H9 (cell line): ENCODE measurements at regions not wholly inside any gene's neighbourhood (a gene's known extent, or its start where the extent isn't known, plus 50 kb on each side); places are given as distances from the start of the nearest gene placed in this dataset.

Experiments used
- DNase-seq: peaks from one replicate; pipeline ENCODE4 v3.0.0-alpha.2; 2017
- H2AFZ ChIP-seq: one replicate; pipeline ENCODE4 v1.6.1; 2013; ENCODE audit warnings: mild to moderate bottlenecking, low read length, control low read depth, moderate library complexity
- H2AK5ac ChIP-seq: 2 replicates; pipeline ENCODE4 v1.6.1; 2013; ENCODE audit warnings: low read length, control low read depth, mixed read lengths; ENCODE audit not compliant: insufficient read length
- H2BK120ac ChIP-seq: one replicate; pipeline ENCODE4 v1.6.1; 2013; ENCODE audit warnings: low read depth, mild to moderate bottlenecking, low read length, control low read depth, inconsistent platforms; ENCODE audit not compliant: poor library complexity, severe bottlenecking
- H2BK12ac ChIP-seq: 2 replicates; pipeline ENCODE4 v1.6.1; 2013; ENCODE audit warnings: low read length, control low read depth, mixed read lengths, low read depth; ENCODE audit not compliant: insufficient read length
- H2BK15ac ChIP-seq: 2 replicates; pipeline ENCODE4 v1.6.1; 2013; ENCODE audit warnings: low read depth, low read length, control low read depth
- H2BK20ac ChIP-seq: one replicate; pipeline ENCODE4 v1.6.1; 2013; ENCODE audit warnings: low read depth, mild to moderate bottlenecking, low read length, control low read depth, inconsistent platforms; ENCODE audit not compliant: poor library complexity, severe bottlenecking
- H2BK5ac ChIP-seq: 2 replicates; pipeline ENCODE4 v1.6.1; 2013; ENCODE audit warnings: low read length, control low read depth, mixed read lengths; ENCODE audit not compliant: insufficient read length
- H3K14ac ChIP-seq: 2 replicates; pipeline ENCODE4 v1.6.1; 2013; ENCODE audit warnings: low read length, control low read depth; ENCODE audit not compliant: insufficient read depth
- H3K18ac ChIP-seq: 2 replicates; pipeline ENCODE4 v1.6.1; 2013; ENCODE audit warnings: low read depth, mild to moderate bottlenecking, mixed read lengths, low read length, control low read depth; ENCODE audit not compliant: insufficient read length
- H3K23ac ChIP-seq: 2 replicates; pipeline ENCODE4 v1.6.1; 2013; ENCODE audit warnings: low read length, control low read depth, mixed read lengths, low read depth; ENCODE audit not compliant: insufficient read length
- H3K23me2 ChIP-seq: 2 replicates; pipeline ENCODE4 v1.6.1; 2013; ENCODE audit warnings: low read depth, mild to moderate bottlenecking, mixed read lengths, low read length, control low read depth; ENCODE audit not compliant: insufficient read length, poor library complexity, severe bottlenecking
- H3K27ac ChIP-seq: 2 replicates; pipeline ENCODE4 v1.5.1; 2013; ENCODE audit warnings: low read length, control low read depth, mixed read lengths, low read depth; ENCODE audit not compliant: insufficient read length
- H3K27me3 ChIP-seq: 2 replicates; pipeline ENCODE4 v1.6.1; 2013; ENCODE audit warnings: low read length, control low read depth, inconsistent platforms; ENCODE audit not compliant: insufficient read depth
- H3K4ac ChIP-seq: 2 replicates; pipeline ENCODE4 v1.6.1; 2013; ENCODE audit warnings: low read depth, mild to moderate bottlenecking, control low read depth, inconsistent platforms, low read length, moderate library complexity
- H3K4me1 ChIP-seq: 2 replicates; pipeline ENCODE4 v1.6.1; 2013; ENCODE audit warnings: low read length, control low read depth, inconsistent platforms; ENCODE audit not compliant: insufficient read depth
- H3K4me2 ChIP-seq: 2 replicates; pipeline ENCODE4 v1.6.1; 2013; ENCODE audit warnings: low read length, control low read depth, mixed read lengths; ENCODE audit not compliant: insufficient read length, insufficient read depth
- H3K56ac ChIP-seq: 2 replicates; pipeline ENCODE4 v1.6.1; 2013; ENCODE audit warnings: low read depth, mild to moderate bottlenecking, mixed read lengths, low read length, control low read depth; ENCODE audit not compliant: insufficient read length
- H3K79me1 ChIP-seq: 2 replicates; pipeline ENCODE4 v1.6.1; 2013; ENCODE audit warnings: low read depth, mild to moderate bottlenecking, moderate library complexity, low read length, control low read depth, inconsistent platforms; ENCODE audit not compliant: insufficient read depth, poor library complexity, severe bottlenecking
- H3K79me2 ChIP-seq: 2 replicates; pipeline ENCODE4 v1.6.1; 2013; ENCODE audit warnings: low read length, control low read depth, inconsistent platforms; ENCODE audit not compliant: insufficient read depth
- H3K9ac ChIP-seq: 2 replicates; pipeline ENCODE4 v1.6.1; 2013; ENCODE audit warnings: low read length, control low read depth, mixed read lengths; ENCODE audit not compliant: insufficient read length; ENCODE audit errors: extremely low read depth
- H3K9me3 ChIP-seq: one replicate; pipeline ENCODE4 v1.6.1; 2013; ENCODE audit warnings: low read depth, low read length, inconsistent platforms; ENCODE audit not compliant: control insufficient read depth
- H3T11ph ChIP-seq: one replicate; pipeline ENCODE4 v1.6.1; 2013; ENCODE audit warnings: mild to moderate bottlenecking, low read length, control low read depth, inconsistent platforms
- H4K20me1 ChIP-seq: one replicate; pipeline ENCODE4 v1.6.1; 2013; ENCODE audit not compliant: control insufficient read depth, insufficient read length, insufficient read depth
- H4K5ac ChIP-seq: 2 replicates; pipeline ENCODE4 v1.6.1; 2013; ENCODE audit warnings: low read depth, mild to moderate bottlenecking, mixed read lengths, low read length, control low read depth; ENCODE audit not compliant: insufficient read length
- H4K8ac ChIP-seq: replicated peaks from 2 replicates; pipeline ENCODE4 v1.6.1; 2013; ENCODE audit warnings: low read length, control low read depth, mixed read lengths, low read depth; ENCODE audit not compliant: insufficient read length
- H4K91ac ChIP-seq: 2 replicates; pipeline ENCODE4 v1.6.1; 2013; ENCODE audit warnings: low read depth, mild to moderate bottlenecking, moderate library complexity, mixed read lengths, low read length, control low read depth; ENCODE audit not compliant: insufficient read length
- H3K27ac Mint-ChIP-seq, 3 experiments: 2 replicates in 2 of 3; 3 replicates in 1 of 3; pipeline ENCODE4 v1.8.0; 2020 to 2021; ENCODE audit warnings: mixed read lengths in 3 of 3, mild to moderate bottlenecking in 1 of 3, moderate library complexity in 1 of 3
- H3K27me3 Mint-ChIP-seq: 2 replicates; pipeline ENCODE4 v1.8.0; 2021; ENCODE audit warnings: low read depth, mild to moderate bottlenecking, moderate library complexity, mixed read lengths
- H3K36me3 Mint-ChIP-seq, 3 experiments: 2 replicates in 2 of 3; 3 replicates in 1 of 3; pipeline ENCODE4 v1.8.0; 2020 to 2021; ENCODE audit warnings: low read depth in 3 of 3, mixed read lengths in 3 of 3; ENCODE audit not compliant: insufficient read depth in 1 of 3
- H3K4me1 Mint-ChIP-seq, 2 experiments: 2 replicates each; pipeline ENCODE4 v1.8.0; 2020; ENCODE audit warnings: mixed read lengths in 2 of 2
- H3K4me3 Mint-ChIP-seq, 2 experiments: 2 replicates in 1 of 2; 3 replicates in 1 of 2; pipeline ENCODE4 v1.8.0; 2020 to 2021; ENCODE audit warnings: mild to moderate bottlenecking in 2 of 2, mixed read lengths in 2 of 2, moderate library complexity in 1 of 2
- H3K9me3 Mint-ChIP-seq, 2 experiments: 2 replicates in 1 of 2; 3 replicates in 1 of 2; pipeline ENCODE4 v1.8.0; 2020; ENCODE audit warnings: mild to moderate bottlenecking in 2 of 2, mixed read lengths in 2 of 2, moderate library complexity in 1 of 2
- WGBS: extraction: QIAGEN DNeasy Blood & Tissue Kit; methylation state at CpG from one replicate; pipeline ENCODE4 v1.1.7; 2013; ENCODE audit warnings: missing lambda C conversion rate, low lambda C conversion rate, mixed read lengths; ENCODE audit not compliant: insufficient read length; ENCODE audit errors: extremely low coverage; 5-methylcytosine and 5-hydroxymethylcytosine counted together
- TF ChIP-seq, protein P1 (sequence below): fragments of 200-600 bp; sonication (generic); conservative IDR thresholded peaks from 3 replicates; pipeline ENCODE4 v1.8.0; 2021; ENCODE audit warnings: antibody characterized with exemption, mild to moderate bottlenecking

DNA sequence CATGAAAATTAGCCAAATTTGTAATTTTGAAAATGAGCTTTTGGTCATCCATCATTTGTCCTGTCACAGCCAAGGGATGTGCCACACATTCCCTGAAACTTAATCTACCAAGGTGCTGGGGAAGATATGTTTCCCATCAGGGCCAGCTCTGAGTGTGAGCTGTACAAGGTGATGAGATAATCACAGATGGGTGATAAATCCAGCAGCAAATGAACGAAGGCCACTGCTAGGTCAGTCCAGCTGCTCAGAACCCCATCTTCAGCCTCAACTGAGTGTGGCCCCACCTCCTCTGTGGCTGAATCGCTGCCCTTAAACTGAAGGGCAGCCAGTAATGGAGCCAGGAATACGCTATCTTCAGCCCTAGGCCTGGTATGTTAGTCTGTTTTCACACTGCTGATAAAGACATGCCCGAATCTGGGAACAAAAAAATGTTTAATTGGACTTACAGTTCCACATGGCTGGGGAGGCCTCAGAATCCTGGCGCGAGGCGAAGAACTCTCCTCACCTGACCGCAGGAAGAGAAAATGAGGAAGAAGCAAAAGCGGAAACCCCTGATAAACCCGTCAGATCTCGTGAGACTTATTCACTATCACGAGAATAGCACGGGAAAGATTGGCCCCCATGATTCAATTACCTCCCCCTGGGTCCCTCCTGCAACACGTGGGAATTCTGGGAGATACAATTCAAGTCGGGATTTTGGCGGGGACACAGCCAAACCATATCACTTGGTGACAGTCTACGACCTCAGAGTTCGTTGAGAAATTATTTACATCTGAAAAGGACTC is 553.0 kb downstream of the NTRK3 start:
- Histone ChIP-seq H2AFZ (no peak overlapping the region), H2BK15ac (no peak overlapping the region), H2BK20ac (no peak overlapping the region), H3K9me3 (no peaks in the 10 kb centered on the region), H2BK5ac (no peak overlapping the region), H2BK12ac (no peak overlapping the region), H4K91ac (no peak overlapping the region), H4K20me1 (no peaks in the 10 kb centered on the region), H2AK5ac (no peak overlapping the region), H2BK120ac (no peak overlapping the region), H3K23me2 (no peaks in the 10 kb centered on the region), H3K4me1 (no peaks in the 10 kb centered on the region; the same call in 1 of the 2 replicates), H3K9ac (no peak overlapping the region), H4K8ac (no peak overlapping the region), H3K56ac (no peak overlapping the region), H4K5ac (no peak overlapping the region), H3K79me1 (no peaks in the 10 kb centered on the region), H3K4me2 (no peak overlapping the region), H3K79me2 (no peaks in the 10 kb centered on the region), H3K4ac (no peak overlapping the region), H3K27ac (no peak overlapping the region), H3K23ac (no peak overlapping the region), H3K18ac (no peak overlapping the region), H3K27me3 (no peaks in the 10 kb centered on the region), H3T11ph (no peak overlapping the region), H3K14ac (no peak overlapping the region)
- H3K4me3 Mint-ChIP-seq, result no peak overlapping the region
- H3K27me3 Mint-ChIP-seq, result no peaks in the 10 kb centered on the region; the same call in 1 of the 2 replicates
- DNase-seq, result no peak
- no CpG with 5 or more reads among the region's 18 CpGs for WGBS
- TF ChIP-seq, protein P1, sequence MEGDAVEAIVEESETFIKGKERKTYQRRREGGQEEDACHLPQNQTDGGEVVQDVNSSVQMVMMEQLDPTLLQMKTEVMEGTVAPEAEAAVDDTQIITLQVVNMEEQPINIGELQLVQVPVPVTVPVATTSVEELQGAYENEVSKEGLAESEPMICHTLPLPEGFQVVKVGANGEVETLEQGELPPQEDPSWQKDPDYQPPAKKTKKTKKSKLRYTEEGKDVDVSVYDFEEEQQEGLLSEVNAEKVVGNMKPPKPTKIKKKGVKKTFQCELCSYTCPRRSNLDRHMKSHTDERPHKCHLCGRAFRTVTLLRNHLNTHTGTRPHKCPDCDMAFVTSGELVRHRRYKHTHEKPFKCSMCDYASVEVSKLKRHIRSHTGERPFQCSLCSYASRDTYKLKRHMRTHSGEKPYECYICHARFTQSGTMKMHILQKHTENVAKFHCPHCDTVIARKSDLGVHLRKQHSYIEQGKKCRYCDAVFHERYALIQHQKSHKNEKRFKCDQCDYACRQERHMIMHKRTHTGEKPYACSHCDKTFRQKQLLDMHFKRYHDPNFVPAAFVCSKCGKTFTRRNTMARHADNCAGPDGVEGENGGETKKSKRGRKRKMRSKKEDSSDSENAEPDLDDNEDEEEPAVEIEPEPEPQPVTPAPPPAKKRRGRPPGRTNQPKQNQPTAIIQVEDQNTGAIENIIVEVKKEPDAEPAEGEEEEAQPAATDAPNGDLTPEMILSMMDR, result no peak
- no peaks in the 10 kb centered on the region; a peak in 1 of 7 replicates for H3K36me3 Mint-ChIP-seq
- peaks cover 18 to 19% of the 10 kb centered on the region in 2 experiments for H3K4me1 Mint-ChIP-seq
- H3K27ac Mint-ChIP-seq, result peak overlapping the region in 2 of 3 experiments; percentile 69 to 70; a peak in 2 of 7 replicates
- H3K9me3 Mint-ChIP-seq, result peaks cover under 1 to 3% of the 10 kb centered on the region in 2 experiments; a peak in 2 of 5 replicates
